HUES64 (cell line): ENCODE measurements at regions not wholly inside any gene's neighbourhood (a gene's known extent, or its start where the extent isn't known, plus 50 kb on each side); places are given as distances from the start of the nearest gene placed in this dataset.

ENCODE experiments used
- H3K27ac ChIP-seq: 2 replicates; pipeline ENCODE4 v1.7.0; 2013; ENCODE audit warnings: low read depth, low read length, inconsistent platforms
- H3K27me3 ChIP-seq: 2 replicates; pipeline ENCODE4 v1.6.1; 2013; ENCODE audit warnings: mild to moderate bottlenecking, low read length; ENCODE audit not compliant: insufficient read depth
- H3K36me3 ChIP-seq: 2 replicates; pipeline ENCODE4 v1.6.1; 2013; ENCODE audit warnings: mild to moderate bottlenecking, low read length; ENCODE audit not compliant: insufficient read depth
- H3K4me1 ChIP-seq: 2 replicates; pipeline ENCODE4 v1.6.1; 2013; ENCODE audit warnings: mild to moderate bottlenecking, low read length, moderate library complexity; ENCODE audit not compliant: insufficient read depth
- H3K4me3 ChIP-seq: 2 replicates; pipeline ENCODE4 v1.5.1; 2013; ENCODE audit warnings: mild to moderate bottlenecking, low read length, moderate library complexity
- H3K9ac ChIP-seq: 2 replicates; pipeline ENCODE4 v1.6.1; 2013; ENCODE audit warnings: mild to moderate bottlenecking, low read depth, low read length
- H3K9me3 ChIP-seq: 2 replicates; pipeline ENCODE4 v1.6.1; 2013; ENCODE audit warnings: low read depth, low read length; ENCODE audit not compliant: insufficient read depth
- WGBS: fragments of 150-250, 120-280 bp; methylation state at CpG from one replicate; pipeline ENCODE4 v1.1.7; 2013; ENCODE audit warnings: missing lambda C conversion rate; 5-methylcytosine and 5-hydroxymethylcytosine counted together

- Histone ChIP-seq H3K4me1 (no peaks in the 10 kb centered on the region), H3K27ac (no peak overlapping the region), H3K9ac (no peak overlapping the region), H3K9me3 (no peaks in the 10 kb centered on the region), H3K36me3 (no peaks in the 10 kb centered on the region), H3K4me3 (no peak overlapping the region), H3K27me3 (no peaks in the 10 kb centered on the region)
- 96% methylated on average over 4 of the region's 4 CpGs for WGBS
Observed at GRCh38 chr4:53810643-53811042, 219.4 kb upstream of the LNX1 start.

DNA sequence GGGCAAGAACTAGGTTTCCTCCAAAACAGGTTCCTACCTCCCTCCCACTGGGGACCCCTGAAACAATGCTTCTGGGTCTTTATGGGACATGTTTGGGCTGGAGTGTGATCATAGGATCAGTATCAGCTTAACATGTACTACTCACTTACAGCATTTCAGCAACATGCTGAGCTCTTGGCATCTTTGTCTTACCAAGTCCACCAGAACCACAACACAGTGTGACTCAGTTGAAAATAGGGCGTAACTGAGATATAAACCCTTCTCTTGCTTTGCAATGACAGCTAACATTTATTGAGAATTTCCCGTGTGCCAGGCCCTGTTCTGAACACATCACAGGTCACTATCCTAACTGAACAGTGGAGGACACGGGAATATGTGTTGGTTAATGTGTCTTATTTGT is 218.5 kb upstream of the LNX1 start:
- Histone ChIP-seq H3K4me1 (no peaks in the 10 kb centered on the region), H3K9ac (no peak overlapping the region), H3K36me3 (no peaks in the 10 kb centered on the region), H3K9me3 (no peaks in the 10 kb centered on the region), H3K27ac (no peak overlapping the region), H3K27me3 (no peaks in the 10 kb centered on the region), H3K4me3 (no peak overlapping the region)
- WGBS, result 100% methylated on average over 3 of the region's 3 CpGs

DNA sequence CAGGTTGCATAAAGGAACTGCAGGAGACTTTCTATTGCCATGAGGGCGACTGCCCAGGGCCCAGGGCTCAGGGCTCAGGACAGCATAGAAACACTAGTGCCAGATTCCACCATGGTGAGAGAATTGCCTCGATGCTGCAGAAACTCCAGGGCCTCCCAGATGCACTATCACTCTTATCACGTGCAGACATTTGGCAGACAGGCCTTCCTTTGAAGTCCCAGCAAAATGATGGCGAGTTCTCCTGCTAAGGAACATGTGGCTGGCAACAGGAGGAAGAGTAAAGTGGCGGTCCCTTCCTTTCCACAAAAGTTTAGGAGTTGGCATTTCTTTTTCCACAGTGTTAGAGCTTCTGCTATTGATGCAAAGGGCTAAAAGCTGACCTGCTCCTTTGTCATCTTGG is 214.0 kb upstream of the LNX1 start:
- H3K9ac ChIP-seq, result no peak overlapping the region
- H3K4me3 ChIP-seq, result no peak overlapping the region
- H3K36me3 ChIP-seq, result no peaks in the 10 kb centered on the region
- no peaks in the 10 kb centered on the region for H3K27me3 ChIP-seq
- WGBS, result 90% methylated on average over 5 of the region's 5 CpGs
- H3K4me1 ChIP-seq, result no peaks in the 10 kb centered on the region
- H3K9me3 ChIP-seq, result no peaks in the 10 kb centered on the region
- H3K27ac ChIP-seq, result no peak overlapping the region

DNA sequence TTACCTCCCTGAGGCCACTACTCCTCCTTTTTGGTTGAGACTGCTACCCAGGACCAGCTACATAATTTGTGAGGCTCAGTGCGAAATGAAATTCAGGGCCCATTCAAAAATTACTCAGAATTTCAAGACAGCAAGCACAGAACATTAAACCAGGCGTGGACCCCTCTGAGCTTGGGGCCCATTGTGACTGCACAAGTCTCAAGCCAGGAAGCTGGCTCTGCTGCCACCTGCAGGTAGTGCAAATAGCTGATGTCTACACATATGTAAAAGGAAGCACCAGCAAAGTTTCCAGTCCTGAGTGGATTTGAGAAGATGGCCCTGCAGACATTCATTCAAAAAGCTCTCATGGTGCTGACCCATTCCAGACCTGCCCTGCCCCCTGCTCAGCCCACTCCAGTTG is 213.4 kb upstream of the LNX1 start:
- H3K9me3 ChIP-seq, result no peaks in the 10 kb centered on the region
- H3K4me3 ChIP-seq, result no peak overlapping the region
- no peaks in the 10 kb centered on the region for H3K27me3 ChIP-seq
- H3K36me3 ChIP-seq, result no peaks in the 10 kb centered on the region
- H3K4me1 ChIP-seq, result no peaks in the 10 kb centered on the region
- no peak overlapping the region for H3K27ac ChIP-seq
- 94% methylated on average over 2 of the region's 2 CpGs for WGBS
- H3K9ac ChIP-seq, result no peak overlapping the region

DNA sequence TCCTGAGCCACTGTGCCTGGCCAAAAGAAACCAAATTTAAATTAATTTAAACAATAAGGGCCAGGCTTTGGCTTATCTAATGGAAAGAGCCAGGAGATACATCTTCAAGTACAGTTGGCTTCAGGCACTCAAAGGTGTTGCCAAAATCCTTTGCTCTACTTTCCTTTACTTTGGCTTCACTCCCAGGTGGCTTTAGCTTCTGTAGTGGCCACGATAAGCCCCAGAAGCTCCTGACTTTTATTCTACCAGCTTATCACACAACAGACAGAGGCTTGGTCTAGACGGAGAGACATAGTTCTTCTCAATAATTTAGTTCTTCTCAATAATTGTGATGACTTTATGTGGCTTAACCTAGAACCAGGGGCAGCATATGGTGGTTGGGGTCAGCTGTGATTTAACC is 211.2 kb upstream of the LNX1 start:
- H3K4me1 ChIP-seq, result no peaks in the 10 kb centered on the region
- H3K4me3 ChIP-seq, result no peak overlapping the region
- 91% methylated on average over 2 of the region's 2 CpGs for WGBS
- H3K9me3 ChIP-seq, result no peaks in the 10 kb centered on the region
- H3K27me3 ChIP-seq, result no peaks in the 10 kb centered on the region
- no peak overlapping the region for H3K27ac ChIP-seq
- H3K36me3 ChIP-seq, result no peaks in the 10 kb centered on the region
- H3K9ac ChIP-seq, result no peak overlapping the region

DNA sequence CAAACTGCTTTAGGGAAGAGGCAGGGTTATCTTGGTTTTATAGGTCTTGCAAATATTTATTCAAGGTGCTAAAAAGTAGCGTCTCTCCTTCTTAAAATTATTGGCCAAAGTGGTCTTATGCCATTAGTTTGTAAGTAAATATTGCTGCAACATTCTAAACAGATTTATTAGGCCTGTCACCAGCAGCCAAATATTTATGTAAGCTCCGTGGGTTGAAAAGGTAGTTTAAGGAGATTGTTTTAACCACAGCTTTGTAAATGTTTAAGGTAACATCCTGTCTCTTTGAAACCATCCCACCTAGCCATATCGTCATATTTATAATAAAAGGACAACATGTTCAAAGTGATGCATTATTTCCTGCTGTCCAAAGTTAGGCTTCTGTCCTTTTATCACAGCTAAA is 210.1 kb upstream of the LNX1 start:
- no peaks in the 10 kb centered on the region for H3K9me3 ChIP-seq
- H3K27ac ChIP-seq, result no peak overlapping the region
- H3K9ac ChIP-seq, result no peak overlapping the region
- no peaks in the 10 kb centered on the region for H3K36me3 ChIP-seq
- H3K27me3 ChIP-seq, result no peaks in the 10 kb centered on the region
- no peaks in the 10 kb centered on the region for H3K4me1 ChIP-seq
- WGBS, result 89% methylated on average over 2 of the region's 3 CpGs
- no peak overlapping the region for H3K4me3 ChIP-seq

- Histone ChIP-seq H3K9ac (no peak overlapping the region), H3K36me3 (no peaks in the 10 kb centered on the region), H3K27me3 (no peaks in the 10 kb centered on the region), H3K27ac (no peak overlapping the region), H3K9me3 (no peaks in the 10 kb centered on the region), H3K4me1 (no peaks in the 10 kb centered on the region), H3K4me3 (no peak overlapping the region)
- WGBS, result 94% methylated on average over 3 of the region's 3 CpGs
Observed at GRCh38 chr4:53800741-53801140, 209.5 kb upstream of the LNX1 start.

DNA sequence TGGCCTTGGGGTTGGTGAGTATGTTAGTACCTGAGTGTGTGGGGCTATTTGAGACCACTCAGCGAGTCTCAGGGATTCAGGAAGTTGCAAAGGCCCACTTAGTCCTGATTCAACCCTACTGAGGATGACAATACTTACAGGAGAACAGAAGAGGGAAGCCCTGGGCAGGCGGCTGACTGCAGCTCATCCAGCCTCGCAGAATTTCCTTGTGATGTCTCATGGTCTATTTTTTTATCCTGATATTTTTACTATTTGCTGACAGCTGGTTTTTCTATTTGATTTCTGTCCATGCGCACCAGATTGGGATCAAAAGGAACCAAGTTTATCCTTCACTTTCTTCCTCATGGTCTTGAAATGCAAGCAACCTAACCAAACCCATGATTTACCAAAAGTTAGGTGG is 201.8 kb upstream of the LNX1 start:
- no peaks in the 10 kb centered on the region for H3K27me3 ChIP-seq
- H3K4me1 ChIP-seq, result 0 out of 2 replicates have a peak, but pooled peaks cover 4% of the 10 kb centered on the region
- no peak overlapping the region for H3K4me3 ChIP-seq
- H3K36me3 ChIP-seq, result no peaks in the 10 kb centered on the region
- no peak overlapping the region for H3K9ac ChIP-seq
- 87% methylated on average over 4 of the region's 4 CpGs for WGBS
- no peaks in the 10 kb centered on the region for H3K9me3 ChIP-seq
- H3K27ac ChIP-seq, result no peak overlapping the region

DNA sequence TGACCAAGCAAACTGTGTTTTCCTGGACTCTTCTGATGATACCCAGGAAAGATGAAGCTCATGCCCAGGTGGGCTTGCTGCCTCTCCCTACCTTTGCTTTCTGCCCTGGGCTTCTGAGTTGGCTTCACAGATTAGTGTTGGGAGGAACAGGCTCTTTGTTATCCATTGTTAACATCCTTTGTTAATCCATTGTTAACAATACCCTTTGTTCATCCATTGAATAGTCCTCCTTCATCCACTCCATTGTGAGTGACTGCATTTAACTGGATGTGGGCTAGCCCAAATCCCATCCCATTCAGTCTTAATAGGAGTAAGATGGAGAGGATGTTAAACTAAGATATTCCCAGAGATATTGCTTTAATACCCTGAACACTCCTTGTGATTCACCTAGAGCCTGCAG is 199.0 kb upstream of the LNX1 start:
- 0 out of 2 replicates have a peak, but pooled peaks cover 4% of the 10 kb centered on the region for H3K4me1 ChIP-seq
- H3K4me3 ChIP-seq, result no peak overlapping the region
- no peak overlapping the region for H3K9ac ChIP-seq
- no peaks in the 10 kb centered on the region for H3K36me3 ChIP-seq
- H3K27me3 ChIP-seq, result no peaks in the 10 kb centered on the region
- H3K9me3 ChIP-seq, result no peaks in the 10 kb centered on the region
- no peak overlapping the region for H3K27ac ChIP-seq

DNA sequence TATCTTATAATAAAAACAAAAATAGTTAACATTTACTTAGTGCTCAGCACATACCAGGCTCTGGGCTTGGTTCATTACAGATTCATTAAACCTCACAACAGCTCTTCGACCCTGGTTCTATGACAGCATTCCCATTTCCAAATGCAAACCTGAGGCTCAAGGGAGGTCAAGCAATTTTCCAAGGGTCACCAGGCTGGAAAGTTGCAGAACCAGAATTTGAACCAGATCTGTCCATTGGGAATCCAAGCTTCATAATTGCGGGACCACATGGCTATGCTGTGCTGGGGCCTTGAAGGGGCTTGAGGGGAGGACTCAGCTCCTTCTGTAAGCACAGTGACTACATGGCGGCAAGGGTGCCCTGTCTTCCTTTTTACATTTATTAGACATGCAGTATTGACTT is 197.3 kb upstream of the LNX1 start:
- 0 out of 2 replicates have a peak, but pooled peaks cover 4% of the 10 kb centered on the region for H3K4me1 ChIP-seq
- H3K4me3 ChIP-seq, result no peak overlapping the region
- H3K9me3 ChIP-seq, result no peaks in the 10 kb centered on the region
- no peaks in the 10 kb centered on the region for H3K27me3 ChIP-seq
- no peak overlapping the region for H3K27ac ChIP-seq
- 97% methylated on average over 3 of the region's 3 CpGs for WGBS
- H3K36me3 ChIP-seq, result no peaks in the 10 kb centered on the region
- H3K9ac ChIP-seq, result no peak overlapping the region

- Histone ChIP-seq H3K9me3 (no peaks in the 10 kb centered on the region), H3K36me3 (no peaks in the 10 kb centered on the region), H3K4me1 (0 out of 2 replicates have a peak, but pooled peaks cover 4% of the 10 kb centered on the region), H3K9ac (no peak overlapping the region), H3K27me3 (no peaks in the 10 kb centered on the region), H3K4me3 (no peak overlapping the region), H3K27ac (no peak overlapping the region)
- 95% methylated on average over 2 of the region's 3 CpGs for WGBS
Observed at GRCh38 chr4:53788011-53788410, 196.7 kb upstream of the LNX1 start.

GRCh38 chr4:53786632-53787031 is 195.3 kb upstream of the LNX1 start:
- no peak overlapping the region for H3K9ac ChIP-seq
- no peaks in the 10 kb centered on the region for H3K4me1 ChIP-seq
- H3K9me3 ChIP-seq, result no peaks in the 10 kb centered on the region
- no peak overlapping the region for H3K27ac ChIP-seq
- no peak overlapping the region for H3K4me3 ChIP-seq
- H3K27me3 ChIP-seq, result no peaks in the 10 kb centered on the region
- WGBS, result 93% methylated on average over 2 of the region's 4 CpGs
- no peaks in the 10 kb centered on the region for H3K36me3 ChIP-seq
